ENCODE measurements at regions not wholly inside any gene's neighbourhood (a gene's known extent, or its start where the extent isn't known, plus 50 kb on each side); places are given as distances from the start of the nearest gene placed in this dataset.
A peak's percentile ranks its signal among the peaks of the same experiment; 100 is the strongest.

GRCh38 chr10:30793093-30793492 is 163.5 kb upstream of the LYZL2 start:
- no peak for DNase-seq

GRCh38 chr10:30792025-30792424 is 162.5 kb upstream of the LYZL2 start:
- no peak for DNase-seq

- DNase-seq = no peak
Measured at GRCh38 chr10:30791197-30791611, 161.7 kb upstream of the LYZL2 start.

GRCh38 chr10:30789806-30790205 is 160.3 kb upstream of the LYZL2 start:
- no peak for DNase-seq

GRCh38 chr10:30788307-30788706 is 158.8 kb upstream of the LYZL2 start:
- no peak for DNase-seq

- no peak for DNase-seq
Measured at GRCh38 chr10:30786906-30787305, 157.4 kb upstream of the LYZL2 start.

GRCh38 chr10:30786131-30786530 is 156.6 kb upstream of the LYZL2 start:
- no peak for DNase-seq

- DNase-seq = peak; percentile 51
Measured at GRCh38 chr10:30784897-30785605, 155.5 kb upstream of the LYZL2 start.

- no peak for DNase-seq
Measured at GRCh38 chr10:30784524-30784896, 155.0 kb upstream of the LYZL2 start.

- peak; percentile 55 for DNase-seq
Measured at GRCh38 chr10:30783939-30784501, 154.5 kb upstream of the LYZL2 start.

- no peak for DNase-seq
Measured at GRCh38 chr10:30782537-30783461, 153.2 kb upstream of the LYZL2 start.

- no peak for DNase-seq
Measured at GRCh38 chr10:30782157-30782536, 152.6 kb upstream of the LYZL2 start.

- DNase-seq = no peak
Measured at GRCh38 chr10:30781670-30782121, 152.1 kb upstream of the LYZL2 start.

GRCh38 chr10:30778769-30779168 is 149.2 kb upstream of the LYZL2 start:
- no peak for DNase-seq

- no peak for DNase-seq
Measured at GRCh38 chr10:30775779-30776591, 146.4 kb upstream of the LYZL2 start.

- no peak for DNase-seq
Measured at GRCh38 chr10:30774261-30774660, 144.7 kb upstream of the LYZL2 start.

GRCh38 chr10:30773501-30773900 is 143.9 kb upstream of the LYZL2 start:
- DNase-seq = no peak

- no peak for DNase-seq
Measured at GRCh38 chr10:30770816-30771215, 141.3 kb upstream of the LYZL2 start.

GRCh38 chr10:30770229-30770628 is 140.7 kb upstream of the LYZL2 start:
- DNase-seq = no peak

- DNase-seq = no peak
Measured at GRCh38 chr10:30769361-30769760, 139.8 kb upstream of the LYZL2 start.

- DNase-seq = no peak
Measured at GRCh38 chr10:30765616-30766015, 136.1 kb upstream of the LYZL2 start.

- no peak for DNase-seq
Measured at GRCh38 chr10:30765022-30765615, 135.6 kb upstream of the LYZL2 start.

Measured in inflammatory macrophage treated with lipopolysaccharide for 4 hours (primary cell).